ENCODE measurements at regions not wholly inside any gene's neighbourhood (a gene's known extent, or its start where the extent isn't known, plus 50 kb on each side); places are given as distances from the start of the nearest gene placed in this dataset.

DNA sequence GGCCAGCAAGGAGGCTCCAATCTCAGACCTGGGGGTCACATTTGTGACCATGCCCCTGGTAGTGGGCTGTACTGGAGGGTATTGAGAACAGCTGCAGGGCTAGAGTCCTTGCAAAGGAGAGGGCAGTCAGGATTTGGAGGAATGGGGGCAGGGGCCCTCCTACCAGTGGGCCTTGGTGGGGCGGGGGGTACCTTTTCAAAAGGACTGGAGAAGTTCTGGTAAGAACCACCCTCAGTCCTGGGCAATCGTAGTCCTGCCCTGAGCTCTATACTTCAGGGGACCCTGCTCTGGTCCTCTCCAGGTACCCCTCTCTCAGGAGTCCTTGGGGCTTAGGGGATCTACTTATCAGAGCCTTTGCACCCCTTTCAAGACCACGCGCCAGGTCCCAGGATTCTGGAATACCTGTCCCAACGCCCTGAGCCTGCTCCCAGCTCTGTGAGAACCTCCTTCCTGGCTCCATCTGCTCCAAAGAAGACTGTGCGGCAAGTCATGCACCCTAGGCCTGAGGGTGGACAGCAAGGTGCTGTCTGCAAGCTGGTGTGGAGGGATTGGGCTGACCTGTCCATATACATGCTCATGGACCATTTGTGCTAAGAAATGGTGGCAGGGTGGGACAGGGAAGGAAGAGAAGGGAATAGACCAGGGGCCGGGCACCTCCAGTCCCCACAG lies 134.1 kb upstream of the EEPD1 start:
- Mint-ChIP-seq H3K27me3 (ENCODE audit: low read depth) (no peaks in the 10 kb centered on the region), H3K4me1 (ENCODE audit: low read depth) (peaks cover 8% of the 10 kb centered on the region), H3K36me3 (ENCODE audit: low read depth) (no peaks in the 10 kb centered on the region), H3K4me3 (ENCODE audit: unreplicated experiment) (no peak overlapping the region), H3K9me3 (ENCODE audit: low read depth) (peaks cover 4% of the 10 kb centered on the region), H3K27ac (ENCODE audit: unreplicated experiment) (no peak overlapping the region)
- no peak for TF ChIP-seq CTCF (IDR thresholded peaks at IDR 0.05)
- no peak for DNase-seq (ENCODE audit: low spot score)

DNA sequence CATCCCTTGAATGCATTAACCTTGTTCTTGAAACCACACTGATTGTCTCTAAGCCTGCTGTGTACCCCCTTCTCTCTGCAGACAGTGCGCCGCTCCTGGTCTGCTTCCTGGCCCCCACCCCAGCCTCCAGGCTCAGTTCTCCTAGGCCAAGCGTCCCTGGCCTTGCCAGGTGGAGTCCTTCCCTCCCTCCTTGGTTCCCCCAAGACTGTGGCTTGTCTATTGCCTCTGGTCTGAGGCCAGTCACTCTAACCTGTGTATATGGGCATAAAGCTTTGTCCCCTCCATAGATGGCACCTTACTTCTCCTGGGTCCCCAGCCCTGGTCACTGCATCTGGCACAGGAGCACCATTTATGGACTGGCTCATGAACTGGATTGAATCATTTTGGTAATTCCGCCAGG lies 133.5 kb upstream of the EEPD1 start:
- Mint-ChIP-seq H3K36me3 (ENCODE audit: low read depth) (no peaks in the 10 kb centered on the region), H3K9me3 (ENCODE audit: low read depth) (peaks cover 4% of the 10 kb centered on the region), H3K27ac (ENCODE audit: unreplicated experiment) (no peak overlapping the region), H3K27me3 (ENCODE audit: low read depth) (no peaks in the 10 kb centered on the region), H3K4me3 (ENCODE audit: unreplicated experiment) (no peak overlapping the region), H3K4me1 (ENCODE audit: low read depth) (peaks cover 5% of the 10 kb centered on the region)
- no peak for DNase-seq (ENCODE audit: low spot score)
- TF ChIP-seq CTCF (IDR thresholded peaks at IDR 0.05): no peak

- Mint-ChIP-seq H3K36me3 (ENCODE audit: low read depth) (no peaks in the 10 kb centered on the region), H3K27me3 (ENCODE audit: low read depth) (no peaks in the 10 kb centered on the region), H3K4me3 (ENCODE audit: unreplicated experiment) (no peak overlapping the region), H3K4me1 (ENCODE audit: low read depth) (peaks cover 5% of the 10 kb centered on the region), H3K9me3 (ENCODE audit: low read depth) (peaks cover 4% of the 10 kb centered on the region), H3K27ac (ENCODE audit: unreplicated experiment) (no peak overlapping the region)
- DNase-seq (ENCODE audit: low spot score): no peak
- no peak for TF ChIP-seq CTCF (IDR thresholded peaks at IDR 0.05)
These were observed 133.1 kb upstream of the EEPD1 start for GRCh38 chr7:36019980-36020379.

- DNase-seq (ENCODE audit: low spot score): no peak
- peak; percentile 67 for TF ChIP-seq CTCF (IDR thresholded peaks at IDR 0.05)
- peaks cover 4% of the 10 kb centered on the region for H3K9me3 Mint-ChIP-seq (ENCODE audit: low read depth)
- H3K4me1 Mint-ChIP-seq (ENCODE audit: low read depth): no peaks in the 10 kb centered on the region
- H3K4me3 Mint-ChIP-seq (ENCODE audit: unreplicated experiment): no peak overlapping the region
- no peak overlapping the region for H3K27ac Mint-ChIP-seq (ENCODE audit: unreplicated experiment)
- no peaks in the 10 kb centered on the region for H3K36me3 Mint-ChIP-seq (ENCODE audit: low read depth)
- H3K27me3 Mint-ChIP-seq (ENCODE audit: low read depth): no peaks in the 10 kb centered on the region
These were observed 131.7 kb upstream of the EEPD1 start for GRCh38 chr7:36021367-36021766.

GRCh38 chr7:36021917-36022550 lies 131.0 kb upstream of the EEPD1 start:
- no peaks in the 10 kb centered on the region for H3K4me1 Mint-ChIP-seq (ENCODE audit: low read depth)
- peaks cover under 1% of the 10 kb centered on the region for H3K9me3 Mint-ChIP-seq (ENCODE audit: low read depth)
- H3K27me3 Mint-ChIP-seq (ENCODE audit: low read depth): no peaks in the 10 kb centered on the region
- H3K36me3 Mint-ChIP-seq (ENCODE audit: low read depth): no peaks in the 10 kb centered on the region
- no peak overlapping the region for H3K4me3 Mint-ChIP-seq (ENCODE audit: unreplicated experiment)
- TF ChIP-seq CTCF (IDR thresholded peaks at IDR 0.05): no peak
- no peak for DNase-seq (ENCODE audit: low spot score)
- no peak overlapping the region for H3K27ac Mint-ChIP-seq (ENCODE audit: unreplicated experiment)

Measured in chondrocyte (in vitro differentiated cells).